ENCODE measurements at regions not wholly inside any gene's neighbourhood (a gene's known extent, or its start where the extent isn't known, plus 50 kb on each side); places are given as distances from the start of the nearest gene placed in this dataset.

DNA sequence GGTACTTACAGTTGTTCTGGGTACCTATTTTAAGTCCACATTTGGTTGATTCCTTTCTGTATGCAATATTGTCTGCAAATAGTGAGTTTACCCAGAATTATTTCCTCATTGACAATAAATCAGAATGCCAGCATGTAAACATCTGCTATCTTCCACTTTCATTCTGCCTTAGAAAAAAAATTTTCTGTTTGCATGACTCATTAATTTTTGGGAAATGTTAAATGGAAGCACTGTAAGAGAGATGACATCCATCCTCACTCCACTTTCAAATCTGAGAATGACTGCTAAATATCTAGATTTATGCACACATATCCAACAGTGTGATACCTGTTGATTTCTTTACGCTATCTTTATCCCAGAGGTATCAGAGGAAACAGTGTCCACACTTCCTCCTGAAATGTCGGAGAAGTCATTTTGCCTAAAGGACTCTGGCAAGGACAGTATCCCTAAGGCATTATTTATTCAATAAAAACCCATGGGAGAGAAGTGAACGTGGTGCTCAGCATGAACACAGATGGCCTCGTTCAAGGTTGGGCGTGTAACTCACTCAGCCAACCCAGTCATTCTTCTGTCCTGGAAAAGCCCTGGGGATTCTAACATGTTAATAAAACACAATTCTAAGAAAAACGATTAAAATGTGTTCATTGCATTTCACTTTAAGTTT is 780.9 kb downstream of the QKI start:
- no peak overlapping the region for H3K4me3 ChIP-seq (replicated peaks; ENCODE audit: low read depth, low read length)
- TF ChIP-seq, protein P1, sequence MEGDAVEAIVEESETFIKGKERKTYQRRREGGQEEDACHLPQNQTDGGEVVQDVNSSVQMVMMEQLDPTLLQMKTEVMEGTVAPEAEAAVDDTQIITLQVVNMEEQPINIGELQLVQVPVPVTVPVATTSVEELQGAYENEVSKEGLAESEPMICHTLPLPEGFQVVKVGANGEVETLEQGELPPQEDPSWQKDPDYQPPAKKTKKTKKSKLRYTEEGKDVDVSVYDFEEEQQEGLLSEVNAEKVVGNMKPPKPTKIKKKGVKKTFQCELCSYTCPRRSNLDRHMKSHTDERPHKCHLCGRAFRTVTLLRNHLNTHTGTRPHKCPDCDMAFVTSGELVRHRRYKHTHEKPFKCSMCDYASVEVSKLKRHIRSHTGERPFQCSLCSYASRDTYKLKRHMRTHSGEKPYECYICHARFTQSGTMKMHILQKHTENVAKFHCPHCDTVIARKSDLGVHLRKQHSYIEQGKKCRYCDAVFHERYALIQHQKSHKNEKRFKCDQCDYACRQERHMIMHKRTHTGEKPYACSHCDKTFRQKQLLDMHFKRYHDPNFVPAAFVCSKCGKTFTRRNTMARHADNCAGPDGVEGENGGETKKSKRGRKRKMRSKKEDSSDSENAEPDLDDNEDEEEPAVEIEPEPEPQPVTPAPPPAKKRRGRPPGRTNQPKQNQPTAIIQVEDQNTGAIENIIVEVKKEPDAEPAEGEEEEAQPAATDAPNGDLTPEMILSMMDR (IDR thresholded peaks at IDR 0.05; ENCODE audit: low read depth, low read length, missing control alignments), result no peak
- no peak for DNase-seq (ENCODE audit: extremely low read depth, low read depth)

GRCh38 chr6:164188861-164189260 is 774.3 kb downstream of the QKI start:
- H3K4me3 ChIP-seq (replicated peaks; ENCODE audit: low read depth, low read length), result no peak overlapping the region
- DNase-seq (ENCODE audit: extremely low read depth, low read depth), result no peak
- TF ChIP-seq, protein P1 (IDR thresholded peaks at IDR 0.05; ENCODE audit: low read depth, low read length, missing control alignments), result no peak

DNA sequence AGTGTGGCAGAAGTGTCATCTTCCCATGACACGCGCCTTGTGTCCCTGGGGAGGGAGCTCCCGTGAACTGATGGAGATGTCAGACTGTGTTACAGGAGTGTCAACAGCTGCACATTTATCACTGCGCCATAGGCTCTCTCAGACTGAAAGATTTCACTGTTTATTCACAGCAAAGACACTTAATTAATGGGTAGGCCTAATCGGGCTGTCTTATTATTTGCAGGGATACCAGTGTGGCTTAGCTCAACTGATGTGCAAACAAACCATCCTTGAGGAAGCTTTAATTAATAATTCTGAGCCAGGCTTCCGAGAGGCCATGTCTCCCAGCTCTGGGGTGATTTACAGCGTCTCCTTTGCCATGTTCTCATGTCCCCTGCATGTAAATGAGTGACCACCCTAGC is 771.0 kb downstream of the QKI start:
- TF ChIP-seq, protein P1 (IDR thresholded peaks at IDR 0.05; ENCODE audit: low read depth, low read length, missing control alignments), result no peak
- no peak overlapping the region for H3K4me3 ChIP-seq (replicated peaks; ENCODE audit: low read depth, low read length)
- no peak for DNase-seq (ENCODE audit: extremely low read depth, low read depth)

- no peak for DNase-seq (ENCODE audit: extremely low read depth, low read depth)
- no peak overlapping the region for H3K4me3 ChIP-seq (replicated peaks; ENCODE audit: low read depth, low read length)
- TF ChIP-seq, protein P1 (IDR thresholded peaks at IDR 0.05; ENCODE audit: low read depth, low read length, missing control alignments), result no peak
Measured at GRCh38 chr6:164184410-164184809, 769.9 kb downstream of the QKI start.

GRCh38 chr6:164183556-164184123 is 769.1 kb downstream of the QKI start:
- DNase-seq (ENCODE audit: extremely low read depth, low read depth), result no peak
- TF ChIP-seq, protein P1 (IDR thresholded peaks at IDR 0.05; ENCODE audit: low read depth, low read length, missing control alignments), result no peak
- H3K4me3 ChIP-seq (replicated peaks; ENCODE audit: low read depth, low read length), result no peak overlapping the region

DNA sequence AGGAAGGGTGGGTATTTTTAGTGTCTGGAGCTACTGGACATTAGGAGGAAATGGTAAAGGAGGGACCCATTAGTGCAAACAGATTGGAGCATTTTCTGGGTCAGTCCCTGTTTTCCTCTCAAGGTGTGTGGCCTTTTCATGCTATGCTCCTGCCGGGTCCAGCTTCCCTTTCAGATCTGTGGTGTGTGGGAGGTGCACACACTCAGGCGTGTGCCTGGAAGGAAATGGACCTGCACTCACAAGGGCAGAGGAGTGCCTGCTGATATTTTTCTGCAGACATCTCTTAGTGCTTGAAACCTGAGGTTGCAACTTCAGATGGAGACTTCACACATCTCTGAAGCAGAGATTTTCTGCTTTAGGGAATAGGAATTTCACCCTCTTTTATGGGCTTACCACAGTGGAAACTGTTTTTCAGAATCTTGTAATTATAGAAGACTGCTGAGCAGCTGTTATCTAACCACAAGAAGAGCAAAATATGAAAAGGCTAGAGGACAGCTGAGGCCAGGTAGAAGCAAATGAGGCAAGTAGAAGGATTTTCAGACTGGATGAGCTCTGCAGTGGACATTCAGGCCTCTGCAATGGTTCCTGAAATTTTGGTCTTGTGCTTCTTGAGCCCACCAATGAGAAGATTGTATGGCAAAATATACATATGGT is 764.3 kb downstream of the QKI start:
- no peak overlapping the region for H3K4me3 ChIP-seq (replicated peaks; ENCODE audit: low read depth, low read length)
- DNase-seq (ENCODE audit: extremely low read depth, low read depth), result no peak
- TF ChIP-seq, protein P1 (IDR thresholded peaks at IDR 0.05; ENCODE audit: low read depth, low read length, missing control alignments), result no peak

Data from HFF-Myc (cell line).